ENCODE measurements at regions not wholly inside any gene's neighbourhood (a gene's known extent, or its start where the extent isn't known, plus 50 kb on each side); places are given as distances from the start of the nearest gene placed in this dataset.

GRCh38 chr1:186747661-186748060 lies 67.4 kb upstream of the PTGS2 start:
- no peak for TF ChIP-seq CTCF (IDR thresholded peaks at IDR 0.05)
- no peak overlapping the region for H3K27ac ChIP-seq
- no peak overlapping the region for H3K4me3 ChIP-seq
- no peaks in the 10 kb centered on the region for H3K27me3 ChIP-seq (ENCODE audit: low read depth)
- DNase-seq: no peak
- no peaks in the 10 kb centered on the region for H3K4me1 ChIP-seq
- intact Hi-C loops (cut with DNase I): no loop called here
- H3K9me3 ChIP-seq: no peaks in the 10 kb centered on the region
- no peaks in the 10 kb centered on the region for H3K36me3 ChIP-seq
- no peak for ATAC-seq

GRCh38 chr1:186745531-186746146 lies 65.4 kb upstream of the PTGS2 start:
- no peaks in the 10 kb centered on the region for H3K36me3 ChIP-seq
- H3K4me3 ChIP-seq: no peak overlapping the region
- intact Hi-C loops (cut with DNase I): no loop called here
- H3K27ac ChIP-seq: no peak overlapping the region
- no peaks in the 10 kb centered on the region for H3K27me3 ChIP-seq (ENCODE audit: low read depth)
- DNase-seq (no peak), ATAC-seq (no peak)
- H3K9me3 ChIP-seq: no peaks in the 10 kb centered on the region
- H3K4me1 ChIP-seq: no peaks in the 10 kb centered on the region
- TF ChIP-seq CTCF (IDR thresholded peaks at IDR 0.05): no peak

GRCh38 chr1:186741640-186742039 lies 61.4 kb upstream of the PTGS2 start:
- H3K27ac ChIP-seq: no peak overlapping the region
- no peak overlapping the region for H3K4me3 ChIP-seq
- no peaks in the 10 kb centered on the region for H3K27me3 ChIP-seq (ENCODE audit: low read depth)
- ATAC-seq: no peak
- H3K4me1 ChIP-seq: no peaks in the 10 kb centered on the region
- no peak for TF ChIP-seq CTCF (IDR thresholded peaks at IDR 0.05)
- no peaks in the 10 kb centered on the region for H3K36me3 ChIP-seq
- no peak for DNase-seq
- intact Hi-C loops (cut with DNase I): no loop called here
- H3K9me3 ChIP-seq: no peaks in the 10 kb centered on the region

- H3K4me1 ChIP-seq: no peaks in the 10 kb centered on the region
- no peaks in the 10 kb centered on the region for H3K27me3 ChIP-seq (ENCODE audit: low read depth)
- no peak overlapping the region for H3K27ac ChIP-seq
- DNase-seq (no peak), ATAC-seq (no peak)
- no peaks in the 10 kb centered on the region for H3K9me3 ChIP-seq
- intact Hi-C loops (cut with DNase I): no loop called here
- no peak overlapping the region for H3K4me3 ChIP-seq
- H3K36me3 ChIP-seq: no peaks in the 10 kb centered on the region
- TF ChIP-seq CTCF (IDR thresholded peaks at IDR 0.05): no peak
Measured at GRCh38 chr1:186740324-186740723, 60.1 kb upstream of the PTGS2 start.

GRCh38 chr1:186739515-186739914 lies 59.3 kb upstream of the PTGS2 start:
- H3K4me3 ChIP-seq: no peak overlapping the region
- intact Hi-C loops (cut with DNase I): no loop called here
- no peaks in the 10 kb centered on the region for H3K9me3 ChIP-seq
- H3K4me1 ChIP-seq: no peaks in the 10 kb centered on the region
- no peaks in the 10 kb centered on the region for H3K27me3 ChIP-seq (ENCODE audit: low read depth)
- no peak for DNase-seq
- ATAC-seq: no peak
- H3K36me3 ChIP-seq: no peaks in the 10 kb centered on the region
- H3K27ac ChIP-seq: no peak overlapping the region
- TF ChIP-seq CTCF (IDR thresholded peaks at IDR 0.05): no peak

GRCh38 chr1:186738926-186739325 lies 58.7 kb upstream of the PTGS2 start:
- intact Hi-C loops (cut with DNase I): no loop called here
- Histone ChIP-seq H3K4me3 (no peak overlapping the region), H3K27ac (no peak overlapping the region), H3K4me1 (no peaks in the 10 kb centered on the region), H3K9me3 (no peaks in the 10 kb centered on the region), H3K36me3 (no peaks in the 10 kb centered on the region), H3K27me3 (ENCODE audit: low read depth) (no peaks in the 10 kb centered on the region)
- no peak for TF ChIP-seq CTCF (IDR thresholded peaks at IDR 0.05)
- DNase-seq (no peak), ATAC-seq (peak; percentile 43 to 67)
